HCT116 (cell line): ENCODE measurements at regions not wholly inside any gene's neighbourhood (a gene's known extent, or its start where the extent isn't known, plus 50 kb on each side); places are given as distances from the start of the nearest gene placed in this dataset.

Experiments
- CBX3 ChIP-seq: IDR thresholded peaks from 2 replicates; pipeline ENCODE4 v1.6.1; 2012; ENCODE audit warnings: low read depth
- CTCF ChIP-seq, 3 experiments: fragments of 200-600 bp in 1 of 3; sonication (generic) in 1 of 3; IDR thresholded peaks in 2 of 3; conservative IDR thresholded peaks in 1 of 3; 2 replicates each; pipeline ENCODE4 v1.5.1; 2012 to 2017; ENCODE audit warnings: low read depth in 2 of 3, low read length in 2 of 3, antibody characterized with exemption in 1 of 3, borderline replicate concordance in 1 of 3, control low read depth in 1 of 3, mild to moderate bottlenecking in 1 of 3, mixed read lengths in 1 of 3, mixed run types in 1 of 3, moderate library complexity in 1 of 3; ENCODE audit not compliant: insufficient read depth in 1 of 3
- RAD21 ChIP-seq: IDR thresholded peaks from 2 replicates; pipeline ENCODE4 v1.6.1; 2012; ENCODE audit warnings: low read depth, mild to moderate bottlenecking

DNA sequence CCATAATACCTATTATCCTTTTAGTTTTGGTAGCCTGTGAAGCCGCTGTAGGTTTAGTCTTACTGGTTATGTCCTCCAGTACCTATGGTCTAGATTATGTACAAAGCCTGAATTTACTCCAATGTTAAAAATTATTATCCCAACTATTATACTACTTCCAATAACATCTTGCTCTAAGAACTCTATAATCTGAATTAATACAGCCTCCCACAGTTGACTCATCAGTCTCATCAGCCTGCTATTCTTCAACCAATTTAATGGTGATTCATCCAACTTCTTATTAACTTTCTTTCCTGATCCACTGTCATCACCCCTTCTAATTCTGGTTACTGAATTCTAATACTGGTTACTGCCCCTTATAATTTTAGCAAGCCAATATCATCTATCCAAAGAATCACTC, 370.3 kb upstream of the OPRM1 start:
- TF ChIP-seq CTCF (IDR thresholded peaks at IDR 0.05 in 2 of 3, conservative IDR thresholded peaks at IDR 0.05 in 1 of 3; ENCODE audit: borderline replicate concordance in 1 of 3, insufficient read depth in 1 of 3, low read depth in 2 of 3, low read length in 2 of 3) (no peak), CBX3 (no peak), RAD21 (no peak)
